ENCODE measurements at regions not wholly inside any gene's neighbourhood (a gene's known extent, or its start where the extent isn't known, plus 50 kb on each side); places are given as distances from the start of the nearest gene placed in this dataset.

DNA sequence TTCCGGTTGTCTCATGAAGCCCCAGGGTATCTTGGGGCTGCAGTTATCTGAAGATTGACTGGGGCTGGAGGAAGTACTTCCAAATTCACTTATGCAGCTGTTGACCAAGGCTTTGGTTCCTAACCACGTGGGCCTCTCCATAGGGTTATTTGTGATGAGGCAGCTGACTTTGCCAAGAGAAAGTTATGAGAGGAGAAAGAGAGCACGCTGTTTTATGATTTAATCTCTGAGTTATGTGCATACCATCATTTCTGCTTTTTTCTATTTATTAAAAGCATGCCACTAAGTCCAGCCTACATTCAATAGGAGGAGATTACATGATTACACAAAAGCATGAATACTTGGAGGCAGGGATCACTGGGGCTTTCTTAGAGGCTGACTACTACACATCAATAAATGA is 215.5 kb downstream of the NHLRC3 start:
- no peaks in the 10 kb centered on the region for H3K9me2 ChIP-seq (replicated peaks; ENCODE audit: insufficient read depth, low read length)
- no peak overlapping the region for H3K4me3 ChIP-seq (ENCODE audit: low read length)
- DNase-seq: peak; percentile 27
- no peaks in the 10 kb centered on the region for H3K36me3 ChIP-seq (ENCODE audit: insufficient read depth, low read length)
- H3K9me3 ChIP-seq (ENCODE audit: low read length): no peaks in the 10 kb centered on the region
- H4K20me1 ChIP-seq (ENCODE audit: insufficient read depth, low read depth, low read length): no peaks in the 10 kb centered on the region
- H3K4me1 ChIP-seq (ENCODE audit: low read length): no peaks in the 10 kb centered on the region
- no peak overlapping the region for H3K27ac ChIP-seq (ENCODE audit: low read length)
- H3K79me2 ChIP-seq (ENCODE audit: low read length): no peaks in the 10 kb centered on the region
- H2AFZ ChIP-seq (ENCODE audit: low read length): no peak overlapping the region
- H3K9ac ChIP-seq (ENCODE audit: low read length): no peak overlapping the region
- H3K4me2 ChIP-seq (ENCODE audit: low read depth, low read length, poor library complexity, severe bottlenecking): no peak overlapping the region
- H3K27me3 ChIP-seq (ENCODE audit: low read length): no peaks in the 10 kb centered on the region

- H2AFZ ChIP-seq (ENCODE audit: low read length): no peak overlapping the region; the same call in 1 of the 2 replicates
- H3K27me3 ChIP-seq (ENCODE audit: low read length): no peaks in the 10 kb centered on the region
- no peak for DNase-seq
- H3K79me2 ChIP-seq (ENCODE audit: low read length): no peaks in the 10 kb centered on the region
- no peaks in the 10 kb centered on the region for H3K9me3 ChIP-seq (ENCODE audit: low read length)
- H3K4me1 ChIP-seq (ENCODE audit: low read length): no peaks in the 10 kb centered on the region
- H3K4me2 ChIP-seq (ENCODE audit: low read depth, low read length, poor library complexity, severe bottlenecking): no peak overlapping the region
- no peak overlapping the region for H3K9ac ChIP-seq (ENCODE audit: low read length)
- H3K9me2 ChIP-seq (replicated peaks; ENCODE audit: insufficient read depth, low read length): no peaks in the 10 kb centered on the region
- no peaks in the 10 kb centered on the region for H3K36me3 ChIP-seq (ENCODE audit: insufficient read depth, low read length)
- H3K4me3 ChIP-seq (ENCODE audit: low read length): no peak overlapping the region
- H4K20me1 ChIP-seq (ENCODE audit: insufficient read depth, low read depth, low read length): 0 out of 2 replicates have a peak, but pooled peaks cover 3% of the 10 kb centered on the region
- H3K27ac ChIP-seq (ENCODE audit: low read length): no peak overlapping the region
Measured at GRCh38 chr13:39254601-39255000, 216.3 kb downstream of the NHLRC3 start.

DNA sequence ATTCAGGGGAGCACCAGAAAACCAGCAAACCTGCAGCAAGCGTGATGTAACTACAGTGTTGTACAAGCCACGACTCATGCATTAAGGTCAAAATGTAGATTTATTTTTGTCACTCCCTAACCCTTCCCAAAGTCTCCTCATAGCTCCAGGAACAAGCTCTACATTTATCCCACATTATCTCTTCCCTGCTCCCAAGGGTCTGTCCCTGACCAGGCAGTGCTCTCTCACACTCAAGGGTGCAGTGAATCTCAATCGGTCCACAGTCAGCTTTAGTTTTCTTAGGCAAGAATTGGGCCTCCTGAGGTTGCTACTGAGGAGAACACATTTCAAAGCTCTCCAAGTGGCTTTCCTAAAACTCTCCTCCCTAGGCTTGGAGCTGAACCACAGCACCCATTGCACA is 219.4 kb downstream of the NHLRC3 start:
- H4K20me1 ChIP-seq (ENCODE audit: insufficient read depth, low read depth, low read length): 0 out of 2 replicates have a peak, but pooled peaks cover 4% of the 10 kb centered on the region
- no peaks in the 10 kb centered on the region for H3K9me3 ChIP-seq (ENCODE audit: low read length)
- H3K27me3 ChIP-seq (ENCODE audit: low read length): no peaks in the 10 kb centered on the region
- H3K4me1 ChIP-seq (ENCODE audit: low read length): no peaks in the 10 kb centered on the region
- H3K4me3 ChIP-seq (ENCODE audit: low read length): no peak overlapping the region
- no peaks in the 10 kb centered on the region for H3K79me2 ChIP-seq (ENCODE audit: low read length)
- H3K27ac ChIP-seq (ENCODE audit: low read length): no peak overlapping the region
- H3K4me2 ChIP-seq (ENCODE audit: low read depth, low read length, poor library complexity, severe bottlenecking): no peak overlapping the region
- no peaks in the 10 kb centered on the region for H3K36me3 ChIP-seq (ENCODE audit: insufficient read depth, low read length)
- H2AFZ ChIP-seq (ENCODE audit: low read length): no peak overlapping the region
- no peak overlapping the region for H3K9ac ChIP-seq (ENCODE audit: low read length)
- H3K9me2 ChIP-seq (replicated peaks; ENCODE audit: insufficient read depth, low read length): no peaks in the 10 kb centered on the region
- DNase-seq: no peak

GRCh38 chr13:39259371-39260140 is 221.3 kb downstream of the NHLRC3 start:
- no peaks in the 10 kb centered on the region for H3K36me3 ChIP-seq (ENCODE audit: insufficient read depth, low read length)
- H3K79me2 ChIP-seq (ENCODE audit: low read length): no peaks in the 10 kb centered on the region
- DNase-seq: no peak
- H3K4me1 ChIP-seq (ENCODE audit: low read length): no peaks in the 10 kb centered on the region
- no peak overlapping the region for H3K27ac ChIP-seq (ENCODE audit: low read length)
- H3K9me3 ChIP-seq (ENCODE audit: low read length): no peaks in the 10 kb centered on the region
- no peak overlapping the region for H3K4me3 ChIP-seq (ENCODE audit: low read length)
- no peak overlapping the region for H3K4me2 ChIP-seq (ENCODE audit: low read depth, low read length, poor library complexity, severe bottlenecking)
- no peaks in the 10 kb centered on the region for H3K9me2 ChIP-seq (replicated peaks; ENCODE audit: insufficient read depth, low read length)
- 0 out of 2 replicates have a peak, but pooled peaks cover 4% of the 10 kb centered on the region for H4K20me1 ChIP-seq (ENCODE audit: insufficient read depth, low read depth, low read length)
- H2AFZ ChIP-seq (ENCODE audit: low read length): no peak overlapping the region
- H3K27me3 ChIP-seq (ENCODE audit: low read length): no peaks in the 10 kb centered on the region
- H3K9ac ChIP-seq (ENCODE audit: low read length): no peak overlapping the region

- Histone ChIP-seq H3K4me2 (ENCODE audit: low read depth, low read length, poor library complexity, severe bottlenecking) (no peak overlapping the region), H3K36me3 (ENCODE audit: insufficient read depth, low read length) (no peaks in the 10 kb centered on the region), H4K20me1 (ENCODE audit: insufficient read depth, low read depth, low read length) (0 out of 2 replicates have a peak, but pooled peaks cover 4% of the 10 kb centered on the region), H3K27ac (ENCODE audit: low read length) (no peak overlapping the region), H3K27me3 (ENCODE audit: low read length) (no peaks in the 10 kb centered on the region), H3K79me2 (ENCODE audit: low read length) (no peaks in the 10 kb centered on the region), H3K9ac (ENCODE audit: low read length) (no peak overlapping the region), H3K9me2 (replicated peaks; ENCODE audit: insufficient read depth, low read length) (no peaks in the 10 kb centered on the region), H3K4me1 (ENCODE audit: low read length) (no peaks in the 10 kb centered on the region), H3K9me3 (ENCODE audit: low read length) (no peaks in the 10 kb centered on the region), H3K4me3 (ENCODE audit: low read length) (no peak overlapping the region), H2AFZ (ENCODE audit: low read length) (no peak overlapping the region)
- peak; percentile 75 for DNase-seq
Measured at GRCh38 chr13:39263033-39263432, 224.8 kb downstream of the NHLRC3 start.

- no peaks in the 10 kb centered on the region for H3K79me2 ChIP-seq (ENCODE audit: low read length)
- no peak overlapping the region for H2AFZ ChIP-seq (ENCODE audit: low read length)
- H3K4me1 ChIP-seq (ENCODE audit: low read length): no peaks in the 10 kb centered on the region
- no peaks in the 10 kb centered on the region for H3K27me3 ChIP-seq (ENCODE audit: low read length)
- no peak overlapping the region for H3K4me3 ChIP-seq (ENCODE audit: low read length)
- no peak for DNase-seq
- 0 out of 2 replicates have a peak, but pooled peaks cover 4% of the 10 kb centered on the region for H4K20me1 ChIP-seq (ENCODE audit: insufficient read depth, low read depth, low read length)
- no peak overlapping the region for H3K9ac ChIP-seq (ENCODE audit: low read length)
- H3K9me2 ChIP-seq (replicated peaks; ENCODE audit: insufficient read depth, low read length): no peaks in the 10 kb centered on the region
- H3K4me2 ChIP-seq (ENCODE audit: low read depth, low read length, poor library complexity, severe bottlenecking): no peak overlapping the region
- no peaks in the 10 kb centered on the region for H3K9me3 ChIP-seq (ENCODE audit: low read length)
- H3K36me3 ChIP-seq (ENCODE audit: insufficient read depth, low read length): no peaks in the 10 kb centered on the region
- no peak overlapping the region for H3K27ac ChIP-seq (ENCODE audit: low read length)
Measured at GRCh38 chr13:39263531-39263930, 225.3 kb downstream of the NHLRC3 start.

GRCh38 chr13:39266426-39266825 is 228.2 kb downstream of the NHLRC3 start:
- Histone ChIP-seq H3K9me3 (ENCODE audit: low read length) (no peaks in the 10 kb centered on the region), H3K9me2 (replicated peaks; ENCODE audit: insufficient read depth, low read length) (no peaks in the 10 kb centered on the region), H2AFZ (ENCODE audit: low read length) (no peak overlapping the region), H3K79me2 (ENCODE audit: low read length) (no peaks in the 10 kb centered on the region), H4K20me1 (ENCODE audit: insufficient read depth, low read depth, low read length) (no peaks in the 10 kb centered on the region), H3K36me3 (ENCODE audit: insufficient read depth, low read length) (no peaks in the 10 kb centered on the region), H3K27me3 (ENCODE audit: low read length) (no peaks in the 10 kb centered on the region), H3K4me1 (ENCODE audit: low read length) (no peaks in the 10 kb centered on the region), H3K4me2 (ENCODE audit: low read depth, low read length, poor library complexity, severe bottlenecking) (no peak overlapping the region), H3K4me3 (ENCODE audit: low read length) (no peak overlapping the region), H3K9ac (ENCODE audit: low read length) (no peak overlapping the region), H3K27ac (ENCODE audit: low read length) (no peak overlapping the region)
- DNase-seq: no peak

- Histone ChIP-seq H3K9me3 (ENCODE audit: low read length) (no peaks in the 10 kb centered on the region), H3K27me3 (ENCODE audit: low read length) (no peaks in the 10 kb centered on the region), H3K9ac (ENCODE audit: low read length) (no peak overlapping the region), H3K4me3 (ENCODE audit: low read length) (no peak overlapping the region), H3K79me2 (ENCODE audit: low read length) (no peaks in the 10 kb centered on the region), H2AFZ (ENCODE audit: low read length) (no peak overlapping the region), H3K27ac (ENCODE audit: low read length) (no peak overlapping the region), H4K20me1 (ENCODE audit: insufficient read depth, low read depth, low read length) (no peaks in the 10 kb centered on the region), H3K36me3 (ENCODE audit: insufficient read depth, low read length) (no peaks in the 10 kb centered on the region), H3K4me2 (ENCODE audit: low read depth, low read length, poor library complexity, severe bottlenecking) (no peak overlapping the region), H3K4me1 (ENCODE audit: low read length) (no peaks in the 10 kb centered on the region), H3K9me2 (replicated peaks; ENCODE audit: insufficient read depth, low read length) (no peaks in the 10 kb centered on the region)
- DNase-seq: no peak
Measured at GRCh38 chr13:39268398-39268797, 230.1 kb downstream of the NHLRC3 start.

Measured in Karpas-422 (cell line).